ENCODE measurements at regions not wholly inside any gene's neighbourhood (a gene's known extent, or its start where the extent isn't known, plus 50 kb on each side); places are given as distances from the start of the nearest gene placed in this dataset.

DNA sequence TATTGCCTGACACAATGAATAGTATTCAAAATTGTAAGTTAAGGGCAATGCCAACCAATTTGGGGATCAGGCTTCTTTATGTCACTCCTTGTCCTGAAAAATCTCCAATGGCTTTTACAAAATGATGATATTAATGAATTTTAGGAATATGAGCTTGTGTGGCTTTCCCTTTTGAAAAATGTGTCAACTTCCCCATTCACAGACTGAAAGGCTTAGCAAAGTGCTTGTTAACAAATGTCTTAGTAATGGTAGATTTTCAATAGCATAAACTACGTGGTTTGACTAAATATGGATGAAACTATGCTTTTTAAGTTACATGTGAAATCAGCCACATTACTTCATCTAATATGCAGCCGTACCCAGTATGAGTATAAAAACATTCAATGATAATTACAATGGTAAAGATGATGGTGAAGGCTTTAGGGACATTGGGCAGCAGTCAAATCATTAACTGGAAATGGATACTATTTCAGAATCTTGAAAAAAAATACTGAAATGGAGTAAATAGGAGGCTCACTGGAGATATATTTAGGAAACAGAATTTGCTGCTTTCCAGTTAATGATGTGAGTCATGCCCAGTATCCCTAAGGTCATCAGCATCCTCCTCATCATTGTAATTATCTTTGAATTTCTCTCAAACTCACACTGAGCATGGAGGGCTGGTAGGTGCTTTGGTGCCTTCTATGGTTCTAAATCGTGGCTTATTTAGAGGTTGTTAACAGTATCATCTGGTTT lies 113.3 kb upstream of the ZNF608 start:
- no peaks in the 10 kb centered on the region for H3K4me1 ChIP-seq (ENCODE audit: insufficient read depth, low read length)
- no peaks in the 10 kb centered on the region for H3K36me3 ChIP-seq (replicated peaks in 1 of 2; ENCODE audit: control insufficient read depth in 1 of 2, insufficient read depth in 2 of 2, low read length in 2 of 2)
- no peaks in the 10 kb centered on the region for H3K79me2 ChIP-seq (ENCODE audit: insufficient read depth, low read length)
- H3K9me3 ChIP-seq (ENCODE audit: low read length), result no peaks in the 10 kb centered on the region
- no peak for FAIRE-seq
- in situ Hi-C loops (cut with HindIII; ENCODE audit: extremely low pct_ligation_motif_present, low pct_unique_long_range_greater_than_20kb) (no loop called here), intact Hi-C loops (cut with micrococcal nuclease; ENCODE audit: unreplicated experiment) (no loop called here)
- no peak for ATAC-seq
- H2AFZ ChIP-seq (ENCODE audit: low read length), result no peak overlapping the region
- no TSS peak for BruUV-seq (replicated peaks)
- no peak for TF ChIP-seq FUBP1 (CRISPR knock-in tag; IDR thresholded peaks at IDR 0.05; ENCODE audit: borderline replicate concordance)
- TF ChIP-seq SMYD3 (CRISPR knock-in tag; IDR thresholded peaks at IDR 0.05), result no peak
- TF ChIP-seq, protein P1, sequence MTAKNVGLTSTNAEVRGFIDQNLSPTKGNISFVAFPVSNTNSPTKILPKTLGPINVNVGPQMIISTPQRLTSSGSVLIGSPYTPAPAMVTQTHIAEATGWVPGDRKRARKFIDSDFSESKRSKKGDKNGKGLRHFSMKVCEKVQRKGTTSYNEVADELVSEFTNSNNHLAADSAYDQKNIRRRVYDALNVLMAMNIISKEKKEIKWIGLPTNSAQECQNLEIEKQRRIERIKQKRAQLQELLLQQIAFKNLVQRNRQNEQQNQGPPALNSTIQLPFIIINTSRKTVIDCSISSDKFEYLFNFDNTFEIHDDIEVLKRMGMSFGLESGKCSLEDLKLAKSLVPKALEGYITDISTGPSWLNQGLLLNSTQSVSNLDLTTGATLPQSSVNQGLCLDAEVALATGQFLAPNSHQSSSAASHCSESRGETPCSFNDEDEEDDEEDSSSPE (CRISPR knock-in tag; IDR thresholded peaks at IDR 0.05), result no peak
- TF ChIP-seq POLR2A (IDR thresholded peaks at IDR 0.05; ENCODE audit: insufficient read depth in 1 of 2, low read depth in 2 of 2, low read length in 2 of 2), result no peak
- no peak for TF ChIP-seq NFKB2 (CRISPR knock-in tag; IDR thresholded peaks at IDR 0.05; ENCODE audit: borderline replicate concordance)
- no peak for TF ChIP-seq ZSCAN20 (CRISPR knock-in tag; IDR thresholded peaks at IDR 0.05; ENCODE audit: borderline replicate concordance)
- no peak for TF ChIP-seq ZNF12 (CRISPR knock-in tag; IDR thresholded peaks at IDR 0.05)
- TF ChIP-seq KAT7 (CRISPR knock-in tag; IDR thresholded peaks at IDR 0.05; ENCODE audit: borderline replicate concordance), result no peak
- TF ChIP-seq, protein P2, sequence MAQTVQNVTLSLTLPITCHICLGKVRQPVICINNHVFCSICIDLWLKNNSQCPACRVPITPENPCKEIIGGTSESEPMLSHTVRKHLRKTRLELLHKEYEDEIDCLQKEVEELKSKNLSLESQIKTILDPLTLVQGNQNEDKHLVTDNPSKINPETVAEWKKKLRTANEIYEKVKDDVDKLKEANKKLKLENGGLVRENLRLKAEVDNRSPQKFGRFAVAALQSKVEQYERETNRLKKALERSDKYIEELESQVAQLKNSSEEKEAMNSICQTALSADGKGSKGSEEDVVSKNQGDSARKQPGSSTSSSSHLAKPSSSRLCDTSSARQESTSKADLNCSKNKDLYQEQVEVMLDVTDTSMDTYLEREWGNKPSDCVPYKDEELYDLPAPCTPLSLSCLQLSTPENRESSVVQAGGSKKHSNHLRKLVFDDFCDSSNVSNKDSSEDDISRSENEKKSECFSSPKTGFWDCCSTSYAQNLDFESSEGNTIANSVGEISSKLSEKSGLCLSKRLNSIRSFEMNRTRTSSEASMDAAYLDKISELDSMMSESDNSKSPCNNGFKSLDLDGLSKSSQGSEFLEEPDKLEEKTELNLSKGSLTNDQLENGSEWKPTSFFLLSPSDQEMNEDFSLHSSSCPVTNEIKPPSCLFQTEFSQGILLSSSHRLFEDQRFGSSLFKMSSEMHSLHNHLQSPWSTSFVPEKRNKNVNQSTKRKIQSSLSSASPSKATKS (CRISPR knock-in tag; IDR thresholded peaks at IDR 0.05), result no peak
- TF ChIP-seq ZSCAN21 (CRISPR knock-in tag; IDR thresholded peaks at IDR 0.05; ENCODE audit: borderline replicate concordance), result no peak
- no peak overlapping the region for H3K27ac ChIP-seq (ENCODE audit: extremely low read length, insufficient read depth, low read length)
- no peak overlapping the region for H3K9ac ChIP-seq (ENCODE audit: insufficient read depth, low read depth, low read length)
- H3K27me3 ChIP-seq (ENCODE audit: control insufficient read depth in 1 of 2, insufficient read depth in 2 of 2, low read length in 2 of 2), result no peaks in the 10 kb centered on the region; a peak in 1 of 5 replicates
- H4K20me1 ChIP-seq (ENCODE audit: insufficient read depth, low read length), result no peaks in the 10 kb centered on the region
- ChIA-PET CTCF (ENCODE audit: low intra/inter-chr PET ratio, low total read pairs) (no interaction called here), POLR2A (no interaction called here)
- DNase-seq (ENCODE audit: low spot score), result no peak
- 4% methylated on average over 3 of the region's 3 CpGs for WGBS (ENCODE audit: low lambda C conversion rate)
- no peak overlapping the region for H3K4me2 ChIP-seq (ENCODE audit: low read depth, low read length)
- H3K4me3 ChIP-seq (replicated peaks in 1 of 3; ENCODE audit: insufficient read depth in 1 of 3, low read depth in 2 of 3, low read length in 3 of 3), result no peak overlapping the region

Measured in HepG2 (cell line).